HG03039 (cell line): ENCODE measurements at regions not wholly inside any gene's neighbourhood (a gene's known extent, or its start where the extent isn't known, plus 50 kb on each side); places are given as distances from the start of the nearest gene placed in this dataset.
A peak's percentile ranks its signal among the peaks of the same experiment; 100 is the strongest.

Experiments used
- ATAC-seq: cut with Tn5 transposase; IDR thresholded peaks from one replicate; pipeline ENCODE4 v1.9.1; 2021; ENCODE audit warnings: mild to moderate bottlenecking, moderate library complexity; ENCODE audit not compliant: unreplicated experiment

DNA sequence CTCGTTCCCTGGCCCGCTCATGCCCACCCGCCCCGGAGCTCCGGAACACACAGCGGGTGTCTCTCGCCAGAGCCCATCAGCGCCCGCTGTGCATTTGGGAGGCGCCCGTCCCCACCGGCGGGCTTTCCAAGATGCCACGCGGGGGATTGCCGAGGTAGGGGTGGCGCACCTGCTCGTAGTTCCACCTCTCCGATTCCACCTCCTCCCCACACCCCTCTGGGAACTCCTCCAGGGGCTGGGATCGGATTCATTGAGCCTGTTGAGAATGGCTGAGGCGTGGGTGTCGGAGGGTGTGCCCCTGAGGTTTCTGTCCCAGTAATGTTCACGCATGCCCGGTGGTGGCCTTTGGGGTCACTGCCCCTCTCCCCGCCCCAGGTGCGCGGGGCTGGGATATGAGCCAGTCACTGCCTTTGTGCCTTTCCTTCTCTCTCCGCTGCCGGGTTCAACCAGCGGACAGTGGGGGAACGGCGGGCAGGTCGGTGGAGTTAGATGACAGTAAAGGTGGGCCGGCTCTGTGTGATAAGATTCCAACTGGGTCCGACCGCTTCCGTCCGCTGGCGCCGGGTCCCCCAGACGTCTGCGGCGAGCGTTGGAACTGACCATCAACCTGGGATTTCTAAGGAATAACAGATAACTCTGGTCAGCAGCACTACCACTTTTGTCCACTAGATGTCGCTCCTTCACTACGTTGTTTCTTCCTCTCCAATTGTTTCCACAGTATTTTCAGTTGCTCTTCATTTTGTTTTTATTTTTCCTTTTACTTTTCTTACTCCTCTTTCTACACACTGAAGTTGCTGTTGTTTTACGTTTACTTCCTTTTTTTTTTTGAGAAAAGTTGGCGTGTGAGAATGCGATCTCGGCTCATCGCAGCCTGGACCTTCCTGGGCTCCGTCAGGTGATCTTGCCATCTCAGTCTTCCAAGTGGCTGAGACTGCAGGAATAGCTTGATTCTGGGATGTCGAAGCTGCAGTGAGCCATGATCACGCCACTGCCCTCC lies 178.1 kb upstream of the ALG10B start:
- peak; percentile 74 for ATAC-seq

DNA sequence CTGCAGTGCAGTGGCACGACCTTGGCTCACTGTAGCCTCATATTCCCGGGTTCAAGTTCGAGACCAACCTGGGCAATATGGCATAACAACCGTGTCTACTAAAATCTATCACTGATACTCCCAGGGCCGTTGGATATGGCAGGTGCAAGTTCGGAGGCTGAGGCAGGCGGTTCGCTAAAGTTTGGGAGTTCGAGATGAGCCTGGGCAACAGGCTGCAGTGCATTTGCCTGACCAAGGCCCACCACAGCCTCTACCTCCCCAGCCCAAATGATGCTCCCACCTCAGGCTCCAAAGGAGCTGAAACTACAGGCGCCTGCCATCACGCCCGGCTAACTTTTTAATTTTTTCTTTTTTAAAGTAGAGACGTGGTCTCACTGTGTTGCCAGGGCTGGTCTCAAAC lies 177.1 kb upstream of the ALG10B start:
- no peak for ATAC-seq

DNA sequence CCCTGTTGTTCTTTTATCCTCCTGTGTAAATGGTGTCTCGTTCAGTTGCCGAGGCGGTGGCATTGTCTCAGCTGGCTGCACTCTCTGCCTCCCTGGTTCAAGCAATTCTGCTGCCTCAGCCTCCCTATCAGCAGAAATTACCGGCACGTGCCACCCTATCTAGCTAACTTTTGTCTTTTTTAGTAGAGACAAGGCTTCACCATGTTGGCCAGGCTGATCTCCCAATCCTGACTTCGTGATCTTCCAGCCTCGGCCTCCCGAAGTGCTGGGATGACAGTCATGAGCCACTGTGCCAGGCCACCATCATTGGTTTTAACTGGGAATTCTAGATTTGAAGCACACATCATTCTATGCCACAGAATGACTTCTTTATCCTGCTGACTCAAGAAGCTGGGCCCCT lies 175.3 kb upstream of the ALG10B start:
- no peak for ATAC-seq

DNA sequence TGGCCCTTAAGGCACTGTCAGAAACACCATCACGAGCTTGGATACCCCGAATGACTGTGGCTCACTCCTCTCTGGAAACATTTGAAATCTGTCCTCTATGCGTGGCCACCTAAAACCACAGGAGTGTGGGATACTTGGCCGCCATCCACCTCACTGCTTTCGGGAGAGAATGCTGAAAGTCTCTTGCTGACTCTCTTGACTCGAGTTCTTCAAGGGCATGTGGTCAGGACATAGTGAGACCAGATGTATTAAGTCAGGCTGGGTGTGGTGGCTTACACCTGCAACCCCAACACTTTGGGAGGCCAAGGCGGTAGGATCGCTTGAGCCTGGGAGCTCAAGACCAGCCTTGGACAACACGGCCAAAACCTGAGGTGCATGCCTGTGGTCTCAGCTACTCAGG lies 174.7 kb upstream of the ALG10B start:
- no peak for ATAC-seq

DNA sequence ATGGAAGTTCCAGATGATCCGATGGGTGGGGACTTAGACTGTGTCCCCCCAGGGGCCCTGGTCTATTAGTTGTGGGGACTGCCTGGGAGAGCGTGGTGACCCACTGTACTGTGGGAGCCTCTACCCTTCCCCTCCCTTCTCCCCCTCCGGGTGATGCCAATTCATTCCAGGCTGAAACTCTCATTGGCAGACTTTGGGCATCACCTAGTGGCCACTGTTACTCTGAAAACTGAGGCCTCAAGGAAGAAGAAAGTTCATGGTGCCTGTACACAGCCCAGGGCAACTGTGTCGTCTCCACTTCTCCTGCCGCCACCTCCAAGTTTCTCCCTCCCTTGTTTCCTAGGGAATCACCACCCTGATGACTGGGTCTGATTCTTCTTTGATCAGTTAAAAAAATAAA lies 173.6 kb upstream of the ALG10B start:
- ATAC-seq = no peak

DNA sequence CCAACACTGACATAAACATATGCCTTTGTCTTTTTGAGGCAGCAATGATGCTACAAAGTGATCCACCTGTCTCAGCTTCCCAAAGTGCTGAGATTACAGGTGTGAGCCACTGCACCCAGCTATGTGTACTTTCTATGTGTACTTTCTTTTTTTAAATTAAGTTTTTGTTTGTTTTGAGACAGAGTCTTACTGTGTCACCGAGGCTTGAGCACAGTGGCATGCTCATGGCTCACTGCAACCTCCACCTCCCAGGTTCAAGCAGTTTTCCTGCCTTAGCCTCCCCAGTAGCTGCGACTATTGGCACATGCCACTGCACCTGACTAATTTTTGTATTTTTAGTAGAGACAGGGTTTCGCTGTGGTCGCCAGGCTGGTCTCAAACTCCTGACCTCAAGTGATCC lies 172.5 kb upstream of the ALG10B start:
- ATAC-seq = no peak

DNA sequence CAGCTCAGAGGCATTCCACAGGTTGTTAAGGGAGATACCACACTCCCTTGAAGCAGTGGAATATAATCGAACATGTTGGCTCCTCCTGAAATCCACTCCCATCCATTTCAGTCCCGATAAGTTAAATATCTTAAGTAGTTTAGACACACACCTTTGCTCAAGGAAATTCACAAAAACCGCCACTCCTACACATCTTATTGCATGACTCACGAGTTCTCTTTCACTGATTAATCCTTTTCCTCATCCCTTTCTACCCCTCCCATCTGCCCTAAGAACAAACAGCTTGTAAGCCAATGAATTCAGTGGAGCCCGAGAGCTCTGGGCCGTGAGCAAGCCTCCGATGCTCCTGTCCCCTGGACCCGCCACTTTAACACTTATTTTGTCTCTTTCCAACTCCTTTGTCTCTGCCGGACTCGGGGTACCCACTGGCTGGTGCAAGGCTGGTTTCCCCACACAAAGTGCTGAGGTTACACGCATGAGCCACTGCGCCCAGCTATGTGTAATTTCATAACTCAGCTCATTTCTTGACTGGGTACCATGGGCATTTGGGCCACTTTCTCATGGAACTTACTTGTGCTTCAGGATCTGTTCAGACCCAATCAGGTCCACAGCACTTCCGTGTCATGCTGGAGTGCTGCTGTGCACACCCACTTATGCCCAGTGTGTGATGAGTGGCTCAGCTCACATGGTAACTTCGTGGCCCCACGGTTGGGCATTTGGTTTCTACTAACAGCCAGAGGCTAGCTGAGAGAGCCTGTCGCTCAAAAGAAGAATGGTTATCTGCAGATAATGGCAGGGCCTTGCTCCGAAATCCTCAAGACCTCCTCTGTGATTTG lies 171.8 kb upstream of the ALG10B start:
- no peak for ATAC-seq

DNA sequence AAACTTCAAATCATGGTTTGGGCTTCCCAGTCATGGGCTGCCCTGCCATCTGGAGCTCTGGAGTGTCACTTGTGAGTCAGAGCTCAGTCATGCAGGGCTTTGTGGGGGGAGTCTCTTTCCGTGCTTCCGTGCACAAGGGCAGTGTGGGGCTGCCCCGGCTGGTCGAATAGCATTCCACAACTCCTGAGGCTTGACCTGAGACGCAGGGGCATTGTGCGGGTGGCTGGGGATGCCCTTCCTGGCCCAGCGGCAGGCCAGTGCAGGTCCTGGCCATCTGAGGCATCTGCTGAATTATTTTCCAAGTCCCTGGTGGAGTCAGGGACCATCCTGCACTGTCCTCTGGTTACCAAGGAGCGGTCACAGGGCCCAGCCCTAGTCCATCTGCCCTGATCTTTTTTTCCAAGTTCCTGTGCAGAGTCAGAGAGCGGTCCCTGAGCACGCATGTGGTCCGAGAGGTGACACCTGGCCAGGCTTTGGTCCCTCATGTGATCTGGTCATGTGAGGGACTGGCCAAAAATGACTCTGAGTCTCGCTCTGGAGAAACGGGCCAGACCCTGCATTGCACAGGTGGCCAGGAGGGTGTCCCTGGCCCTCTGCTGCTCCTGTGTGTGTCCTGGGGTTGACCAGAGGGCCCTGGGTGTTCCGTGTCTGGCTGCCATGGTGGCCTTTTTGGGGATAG lies 167.0 kb upstream of the ALG10B start:
- no peak for ATAC-seq

DNA sequence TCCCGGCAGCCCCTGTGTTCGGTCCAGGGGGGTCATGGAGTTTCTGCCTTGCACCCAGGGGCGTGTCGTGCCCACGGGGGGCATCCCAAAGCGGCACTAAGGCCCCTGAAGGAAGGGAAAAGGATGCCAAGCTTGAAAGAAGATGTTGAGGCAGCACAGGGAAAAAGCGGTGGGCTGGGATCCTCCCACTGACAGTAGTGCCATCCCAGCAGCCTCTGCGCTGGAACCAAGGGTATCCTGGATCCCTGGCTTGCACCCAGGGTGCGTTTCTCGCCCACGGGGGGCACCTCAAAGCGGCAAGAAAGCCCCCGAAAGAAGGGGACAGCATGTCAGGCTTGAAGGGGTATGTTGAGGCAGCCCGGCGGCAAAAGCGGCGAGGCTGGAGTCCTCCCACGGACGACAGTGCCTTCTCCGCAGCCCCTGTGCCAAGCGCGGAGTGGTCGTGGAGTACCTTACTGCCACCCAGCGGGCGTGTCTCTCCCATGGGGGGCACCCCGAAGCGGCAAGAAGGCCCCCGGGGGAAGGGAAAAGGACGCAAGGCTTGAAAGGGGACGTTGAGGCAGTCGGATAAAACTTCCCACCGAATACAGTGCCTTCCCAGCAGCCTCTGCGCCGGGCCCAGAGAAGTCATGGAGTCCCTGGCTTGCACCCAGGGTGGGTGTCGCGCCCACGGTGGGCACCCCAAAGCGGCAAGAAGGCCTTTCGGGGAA lies 164.4 kb upstream of the ALG10B start:
- no peak for ATAC-seq

DNA sequence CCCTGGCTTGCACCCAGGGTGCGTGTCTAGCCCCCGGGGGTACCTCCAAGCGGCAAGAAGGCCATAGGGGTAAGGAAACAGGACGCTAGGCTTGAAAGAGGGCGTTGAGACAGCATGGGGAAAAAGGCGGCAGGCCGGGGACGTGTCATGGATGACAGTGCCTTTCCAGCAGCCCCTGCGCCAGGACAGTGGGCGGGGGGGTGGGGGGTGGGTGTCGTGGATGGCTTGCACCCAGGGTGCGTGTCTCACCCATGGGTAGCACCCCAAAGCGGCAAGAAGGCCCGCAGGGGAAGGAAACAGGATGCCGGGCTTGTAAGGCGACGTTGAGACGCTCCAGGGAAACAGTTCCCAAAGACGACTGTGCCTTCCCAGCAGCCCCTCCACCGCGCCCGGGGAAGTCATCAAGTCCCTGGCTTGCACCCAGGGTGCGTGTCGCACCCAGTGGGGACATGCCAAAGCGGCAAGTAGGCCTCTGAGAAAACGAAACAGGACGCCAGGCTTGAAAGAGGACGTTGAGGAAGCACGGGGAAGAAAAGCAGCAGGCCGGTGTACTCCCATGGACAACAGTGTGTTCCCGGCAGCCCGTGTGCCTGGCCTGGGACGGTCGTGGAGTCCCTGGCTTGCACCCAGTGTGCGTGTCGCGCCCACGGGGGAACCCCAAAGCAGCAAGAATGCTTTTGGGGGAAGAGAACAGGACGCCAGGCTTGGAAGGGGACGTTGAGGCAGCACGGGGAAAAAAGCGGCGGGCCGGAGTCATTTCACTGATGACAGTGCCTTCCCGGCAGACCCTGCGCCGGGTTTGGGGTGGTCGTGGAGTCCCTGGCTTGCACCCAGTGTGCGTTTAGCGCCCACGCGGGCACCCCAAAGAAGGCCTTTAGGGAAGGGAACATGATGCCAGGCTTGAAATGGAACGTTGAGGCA lies 163.5 kb upstream of the ALG10B start:
- no peak for ATAC-seq

DNA sequence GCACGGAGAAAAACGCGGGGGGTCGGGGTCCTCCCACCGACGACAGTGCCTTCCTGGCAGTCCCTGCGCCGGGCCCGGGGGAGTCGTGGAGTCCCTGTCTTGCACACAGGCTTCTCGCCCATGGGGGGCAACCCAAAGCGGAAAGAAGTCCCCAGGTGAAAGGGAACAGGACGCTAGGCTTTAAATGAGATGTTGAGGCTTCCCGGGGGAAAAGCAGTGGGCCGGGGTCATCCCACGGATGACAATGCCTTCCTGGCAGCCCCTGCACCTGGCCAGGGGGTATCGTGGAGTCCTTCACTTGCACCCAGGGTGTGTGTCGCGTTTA lies 162.9 kb upstream of the ALG10B start:
- no peak for ATAC-seq

DNA sequence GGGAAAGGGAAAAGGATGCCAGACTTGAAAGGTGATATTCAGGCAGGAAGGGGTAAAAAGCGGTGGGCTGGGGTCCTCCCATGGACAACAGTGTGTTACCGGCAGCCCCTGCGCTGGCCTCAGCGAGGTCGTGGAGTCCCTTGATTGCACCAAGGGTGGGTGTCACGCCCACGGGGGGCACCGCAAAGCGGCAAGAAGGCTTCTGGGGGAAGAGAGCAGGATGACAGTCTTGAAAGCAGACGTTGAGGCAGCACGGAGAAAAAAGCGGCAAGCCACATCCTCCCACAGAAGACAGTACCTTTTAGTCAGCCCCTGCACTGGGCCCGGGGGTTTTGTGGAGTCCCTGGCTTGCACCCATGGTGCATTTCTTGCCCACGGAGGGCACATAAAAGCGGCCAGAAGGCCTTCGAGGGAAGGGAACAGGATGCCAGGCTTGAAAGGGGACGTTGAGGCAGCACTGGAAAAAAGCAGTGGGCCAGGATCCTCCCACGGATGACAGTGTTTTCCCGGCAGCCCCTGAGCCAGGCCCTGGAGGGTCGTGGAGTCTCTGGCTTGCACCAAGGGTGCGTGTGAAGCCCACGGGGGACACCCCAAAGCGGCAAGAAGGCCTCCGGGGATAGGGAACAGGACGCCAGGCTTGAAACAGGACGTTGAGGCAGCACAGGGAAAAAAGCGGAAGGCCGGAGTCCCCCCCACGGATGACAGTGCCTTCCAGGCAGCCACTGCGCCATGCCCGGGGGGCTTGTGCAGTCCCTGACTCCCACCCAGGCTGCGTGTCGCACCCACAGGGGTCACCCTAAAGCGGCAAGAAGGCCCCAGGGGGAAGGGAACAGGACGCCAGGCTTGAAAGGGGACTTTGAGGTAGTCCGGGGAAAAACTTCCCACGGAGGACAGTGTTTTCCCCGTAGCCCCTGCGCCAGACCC lies 162.2 kb upstream of the ALG10B start:
- no peak for ATAC-seq

DNA sequence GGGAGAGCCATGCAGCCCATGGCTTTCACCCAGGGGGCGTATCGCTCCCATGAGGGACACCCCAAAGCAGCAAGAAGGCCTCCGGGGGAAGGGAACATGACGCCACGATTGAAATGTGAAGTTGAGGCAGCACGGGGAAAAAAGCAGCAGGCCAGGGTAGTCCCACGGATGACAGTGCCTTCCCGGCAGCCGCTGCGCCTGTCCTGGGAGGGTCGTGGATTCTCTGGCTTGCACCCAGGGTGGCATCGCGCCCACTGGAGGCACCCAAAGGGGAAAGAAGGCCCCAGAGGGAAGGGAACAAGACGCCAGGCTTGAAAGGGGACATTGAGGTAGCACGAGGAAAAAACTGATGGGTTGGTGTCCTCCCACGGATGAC lies 161.6 kb upstream of the ALG10B start:
- no peak for ATAC-seq

DNA sequence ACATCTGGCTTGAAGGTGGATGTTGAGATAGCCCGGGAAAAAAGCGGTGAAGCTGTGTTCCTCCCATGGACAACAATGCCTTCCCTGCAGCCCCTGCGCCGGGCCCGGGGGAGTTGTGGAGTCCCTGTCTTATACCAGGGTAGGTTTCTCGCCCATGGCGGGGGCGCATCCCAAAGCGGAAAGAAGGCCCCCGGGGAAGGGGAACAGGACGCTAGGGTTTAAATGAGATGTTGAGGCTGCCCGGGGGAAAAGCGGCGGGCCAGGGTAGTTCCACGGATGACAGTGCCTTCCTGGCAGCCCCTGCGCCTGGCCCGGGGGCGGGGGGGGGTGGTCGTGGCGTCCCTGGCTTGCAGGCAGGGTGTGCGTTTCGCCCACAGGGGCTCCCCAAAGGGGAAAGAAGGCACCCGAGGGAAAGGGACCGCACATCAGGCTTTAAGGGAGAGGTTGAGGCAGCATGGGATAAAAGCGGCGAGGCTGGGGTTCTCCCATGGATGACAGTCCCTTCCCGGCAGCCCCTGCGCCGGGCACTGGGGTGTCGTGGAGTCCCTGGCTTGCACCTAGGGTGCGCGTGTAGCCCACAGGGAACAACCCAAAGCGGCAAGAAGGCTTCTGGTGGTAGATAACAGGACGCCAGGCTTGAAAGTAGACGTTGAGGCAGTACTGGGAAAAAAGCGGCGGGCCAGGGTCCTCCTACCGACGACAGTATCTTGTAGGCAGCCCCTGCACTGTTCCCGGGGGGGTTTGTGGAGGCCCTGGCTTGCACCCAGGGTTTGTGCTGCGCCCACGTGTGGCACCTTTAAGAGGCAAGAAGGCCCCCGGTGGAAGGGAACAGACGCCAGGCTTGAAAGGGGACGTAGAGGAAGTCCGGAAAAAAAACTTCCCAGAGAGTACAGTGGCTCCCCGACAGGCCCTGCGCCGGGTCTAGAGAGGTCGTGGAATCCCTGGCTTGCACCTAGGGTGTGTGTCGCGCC lies 160.8 kb upstream of the ALG10B start:
- ATAC-seq = no peak

DNA sequence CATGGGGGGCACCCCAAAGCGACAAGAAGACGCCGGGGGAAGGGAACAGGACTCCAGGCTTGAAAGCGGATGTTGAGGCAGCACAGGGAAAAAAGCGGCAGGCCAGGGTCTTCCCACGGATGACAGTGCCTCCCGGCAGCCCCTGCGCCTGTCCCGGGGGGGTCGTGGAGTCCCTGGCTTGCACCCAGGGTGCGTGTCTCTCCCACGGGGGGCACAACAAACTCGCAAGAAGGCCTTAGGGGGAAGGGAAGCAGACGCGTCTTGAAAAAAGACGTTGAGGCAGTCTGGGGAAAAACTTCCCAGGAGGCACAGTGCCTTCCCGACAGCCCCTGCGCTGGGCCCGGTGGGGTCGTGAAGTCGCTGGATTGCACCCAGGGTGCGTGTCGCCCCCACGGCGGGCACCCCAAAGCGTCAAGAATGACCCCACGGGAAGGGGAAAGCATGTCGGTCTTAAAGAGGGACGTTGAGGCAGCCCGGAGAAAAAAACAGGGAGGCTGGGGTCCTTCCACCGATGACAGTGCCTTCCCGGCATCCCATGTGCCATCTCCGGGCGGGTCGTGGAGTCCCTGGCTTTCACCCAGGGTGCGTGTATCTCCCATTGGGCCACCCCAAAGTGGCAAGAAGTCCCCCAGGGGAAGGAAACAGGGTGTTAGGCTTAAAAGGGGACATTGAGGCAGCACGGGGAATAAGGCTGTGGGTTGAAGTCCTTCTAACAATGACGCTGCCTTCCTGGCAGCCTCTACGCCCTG lies 159.9 kb upstream of the ALG10B start:
- ATAC-seq = no peak

DNA sequence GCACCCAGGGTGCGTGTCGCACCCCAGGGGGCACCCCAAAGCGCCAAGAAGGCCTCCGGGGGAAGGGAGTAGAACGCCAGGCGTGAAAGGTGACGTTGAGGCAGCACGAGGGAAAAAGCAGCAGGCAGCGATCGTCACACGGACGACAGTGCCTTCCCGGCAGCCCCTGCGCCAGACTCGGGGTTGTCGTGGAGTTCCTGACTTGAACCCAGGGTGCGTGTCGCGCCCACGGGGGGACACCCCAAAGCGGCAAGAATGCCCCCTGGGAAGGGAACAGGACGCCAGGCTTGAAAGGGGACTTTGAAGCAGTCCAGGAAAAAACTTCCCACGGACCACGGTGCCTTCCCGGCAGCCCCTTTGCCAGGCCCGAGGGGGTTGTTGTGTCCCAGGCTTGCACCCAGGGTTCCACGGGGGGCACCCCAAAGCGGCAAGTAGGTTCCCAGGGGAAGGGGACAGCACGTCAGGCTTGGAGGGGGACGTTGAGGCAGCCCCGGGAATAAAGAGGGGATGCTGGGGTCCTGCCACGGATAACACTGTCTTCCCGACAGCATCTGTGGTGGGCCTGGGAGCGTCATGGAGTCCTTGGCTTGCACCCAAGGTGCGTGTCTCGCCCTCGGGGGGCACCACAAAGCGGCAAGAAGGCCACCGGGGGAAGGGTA lies 159.2 kb upstream of the ALG10B start:
- ATAC-seq = no peak
